HepG2 (cell line): ENCODE measurements at regions not wholly inside any gene's neighbourhood (a gene's known extent, or its start where the extent isn't known, plus 50 kb on each side); places are given as distances from the start of the nearest gene placed in this dataset.

Source experiments
- CBX5 ChIP-seq: sonication (generic); formaldehyde crosslinking; IDR thresholded peaks from 2 replicates; pipeline ENCODE4 v1.4.0; 2020; ENCODE audit warnings: missing genetic modification reagents, borderline replicate concordance
- EZH2 ChIP-seq: conservative IDR thresholded peaks from 2 replicates; pipeline ENCODE4 v1.6.1; 2012; ENCODE audit warnings: mild to moderate bottlenecking, low read depth, low read length, moderate library complexity
- GABPB1 ChIP-seq: IDR thresholded peaks from 2 replicates; pipeline ENCODE4 v1.6.1; 2016; ENCODE audit warnings: mild to moderate bottlenecking, missing genetic modification reagents, moderate library complexity, missing compliant biosample characterization
- NKX3-1 ChIP-seq: sonication (generic); formaldehyde crosslinking; IDR thresholded peaks from 2 replicates; pipeline ENCODE4 v1.5.0; 2020; ENCODE audit warnings: missing genetic modification reagents
- POLR2AphosphoS5 ChIP-seq: IDR thresholded peaks from 2 replicates; pipeline ENCODE4 v1.6.1; 2012; ENCODE audit warnings: low read depth, low read length
- SP1 ChIP-seq, 2 experiments: fragments of 450-650 bp in 1 of 2; sonication (generic) in 1 of 2; formaldehyde crosslinking in 1 of 2; IDR thresholded peaks; 2 replicates each; pipeline versions ENCODE4 v1.4.0 to v1.6.1; 2016 to 2020; ENCODE audit warnings: missing genetic modification reagents in 1 of 2
- ZNF33A ChIP-seq: sonication (generic); formaldehyde crosslinking; IDR thresholded peaks from 2 replicates; pipeline ENCODE4 v1.5.1; 2020; ENCODE audit warnings: missing genetic modification reagents, mild to moderate bottlenecking, moderate library complexity, borderline replicate concordance

GRCh38 chr6:3614918-3615317, 136.6 kb downstream of the PXDC1 start:
- no peak for TF ChIP-seq EZH2
- TF ChIP-seq GABPB1 (CRISPR knock-in tag): no peak
- no peak for TF ChIP-seq POLR2AphosphoS5
- TF ChIP-seq ZNF33A (CRISPR knock-in tag): no peak
- no peak for TF ChIP-seq CBX5 (CRISPR knock-in tag)
- no peak for TF ChIP-seq NKX3-1 (CRISPR knock-in tag)
- no peak for TF ChIP-seq SP1 (IDR thresholded peaks at IDR 0.05)
- no peak for TF ChIP-seq SP1 (CRISPR knock-in tag; IDR thresholded peaks at IDR 0.05)
